GM12892 (cell line): ENCODE measurements at regions not wholly inside any gene's neighbourhood (a gene's known extent, or its start where the extent isn't known, plus 50 kb on each side); places are given as distances from the start of the nearest gene placed in this dataset.

Experiments used
- POLR2A ChIP-seq: IDR thresholded peaks from 2 replicates; pipeline ENCODE4 v1.6.1; 2011; ENCODE audit warnings: low read depth, low read length, control low read depth
- POLR2AphosphoS5 ChIP-seq: IDR thresholded peaks from 2 replicates; pipeline ENCODE4 v1.6.1; 2011; ENCODE audit warnings: low read depth, low read length, control low read depth

DNA sequence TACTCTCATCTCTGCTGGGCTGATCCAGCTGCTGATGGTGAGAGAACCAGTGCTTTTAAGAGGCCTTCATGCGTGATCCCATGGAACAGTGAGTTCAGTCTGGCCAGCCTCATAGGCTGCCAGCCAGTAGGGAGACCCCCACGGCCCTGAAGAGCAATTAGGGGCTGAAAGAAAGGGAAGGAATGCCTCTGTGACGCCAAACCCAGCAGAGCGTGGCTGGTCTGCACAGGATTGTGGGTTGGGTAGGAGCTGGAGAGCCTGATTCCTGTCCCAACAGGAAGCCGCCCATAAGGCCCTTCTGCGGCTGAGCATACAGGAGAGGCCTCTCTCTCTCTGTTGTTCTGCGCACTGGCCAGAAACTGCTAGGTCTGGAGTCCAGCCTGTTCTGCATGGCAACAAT lies 181.5 kb upstream of the E2F8 start:
- TF ChIP-seq POLR2A (no peak), POLR2AphosphoS5 (no peak)
